Astrocyte of the spinal cord (primary cell): ENCODE measurements at regions not wholly inside any gene's neighbourhood (a gene's known extent, or its start where the extent isn't known, plus 50 kb on each side); places are given as distances from the start of the nearest gene placed in this dataset.
"Not testable (repeated sequence)": the region's sequence is repeated elsewhere in the genome, so short reads cannot be mapped to it uniquely, and the experiment has no call there.

ENCODE experiments used
- DNase-seq: peaks from one replicate; pipeline ENCODE4 v3.0.0; 2011; ENCODE audit warnings: low read depth, low spot score
- H3K4me3 ChIP-seq: 2 replicates; pipeline ENCODE4 v1.5.1; 2011; ENCODE audit warnings: low read depth, mild to moderate bottlenecking, low read length, moderate library complexity
- CTCF ChIP-seq: IDR thresholded peaks from 2 replicates; pipeline ENCODE4 v1.5.1; 2012; ENCODE audit warnings: low read depth, mild to moderate bottlenecking, low read length, inconsistent platforms
- in situ Hi-C: cut with HindIII; loops from 2 replicates; pipeline ENCODE4 v1.10.0; 2017; ENCODE audit warnings: low sequenced_read_pairs

GRCh38 chr9:19634881-19635280 is 154.0 kb downstream of the SLC24A2 start:
- H3K4me3 ChIP-seq = no peak overlapping the region
- no peak for DNase-seq
- in situ Hi-C loops = no loop called here
- no peak for TF ChIP-seq CTCF

GRCh38 chr9:19631181-19631580 is 157.7 kb downstream of the SLC24A2 start:
- in situ Hi-C loops = no loop called here
- DNase-seq = no peak
- no peak overlapping the region for H3K4me3 ChIP-seq
- no peak for TF ChIP-seq CTCF

GRCh38 chr9:19630760-19631159 is 158.1 kb downstream of the SLC24A2 start:
- in situ Hi-C loops = no loop called here
- no peak for DNase-seq
- no peak for TF ChIP-seq CTCF
- H3K4me3 ChIP-seq = no peak overlapping the region

GRCh38 chr9:19629488-19629887 is 159.3 kb downstream of the SLC24A2 start:
- no peak for DNase-seq
- in situ Hi-C loops = no loop called here
- no peak for TF ChIP-seq CTCF
- no peak overlapping the region for H3K4me3 ChIP-seq

- H3K4me3 ChIP-seq, DNase-seq, in situ Hi-C loops: not testable (repeated sequence)
Measured at GRCh38 chr9:19625426-19625825, 163.4 kb downstream of the SLC24A2 start.

- no peak for DNase-seq
- no peak for TF ChIP-seq CTCF
- H3K4me3 ChIP-seq = no peak overlapping the region
- in situ Hi-C loops = no loop called here
Measured at GRCh38 chr9:19624519-19624918, 164.3 kb downstream of the SLC24A2 start.

- no peak for DNase-seq
- no peak overlapping the region for H3K4me3 ChIP-seq
- TF ChIP-seq CTCF = no peak
- in situ Hi-C loops = no loop called here
Measured at GRCh38 chr9:19623941-19624340, 164.9 kb downstream of the SLC24A2 start.
